ENCODE measurements at regions not wholly inside any gene's neighbourhood (a gene's known extent, or its start where the extent isn't known, plus 50 kb on each side); places are given as distances from the start of the nearest gene placed in this dataset.
"Not testable (repeated sequence)": the region's sequence is repeated elsewhere in the genome, so short reads cannot be mapped to it uniquely, and the experiment has no call there.

- WGBS, 2 experiments, result 87 to 91% methylated on average over 4 of the region's 5 CpGs
- not testable (repeated sequence) for H3K4me1 ChIP-seq (ENCODE audit: control insufficient read depth, insufficient read depth, low read length); H3K4me3 ChIP-seq (ENCODE audit: insufficient read depth, low read depth, low read length); H3K27ac ChIP-seq (ENCODE audit: insufficient read depth, low read depth, low read length, poor library complexity, severe bottlenecking); H3K9me3 ChIP-seq (ENCODE audit: control insufficient read depth, low read length); H3K36me3 ChIP-seq (ENCODE audit: control insufficient read depth, insufficient read depth, low read length)
- H3K27me3 ChIP-seq (ENCODE audit: control insufficient read depth, insufficient read depth, low read length, poor library complexity, severe bottlenecking), result peaks cover 40% of the 10 kb centered on the region
Observed at GRCh38 chr10:46108158-46108499, 62.1 kb upstream of the MSMB start.

DNA sequence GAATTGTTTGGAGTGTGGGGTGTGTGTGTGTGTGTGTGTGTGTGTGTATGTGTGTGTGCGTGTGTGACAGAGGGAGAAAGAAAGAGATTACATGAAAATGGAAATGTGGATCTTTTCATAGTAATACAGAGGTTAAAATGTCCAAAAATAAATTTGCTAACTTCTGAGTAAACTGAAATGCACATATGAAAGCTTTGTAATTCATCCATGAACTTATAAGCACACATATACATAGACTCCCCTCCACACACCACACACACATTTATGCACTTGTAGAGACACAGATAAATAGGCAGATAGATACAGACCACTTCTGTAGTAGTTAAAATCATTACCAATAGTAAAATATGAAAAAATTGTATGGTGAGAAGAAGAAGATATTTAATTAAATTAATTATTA, 108.2 kb upstream of the MSMB start:
- H3K4me3 ChIP-seq (ENCODE audit: insufficient read depth, low read depth, low read length); H3K36me3 ChIP-seq (ENCODE audit: control insufficient read depth, insufficient read depth, low read length); H3K4me1 ChIP-seq (ENCODE audit: control insufficient read depth, insufficient read depth, low read length); H3K9me3 ChIP-seq (ENCODE audit: control insufficient read depth, low read length); H3K27me3 ChIP-seq (ENCODE audit: control insufficient read depth, insufficient read depth, low read length, poor library complexity, severe bottlenecking); H3K27ac ChIP-seq (ENCODE audit: insufficient read depth, low read depth, low read length, poor library complexity, severe bottlenecking): not testable (repeated sequence)
- no CpG with 5 or more reads among the region's 1 CpG for WGBS, 2 experiments

DNA sequence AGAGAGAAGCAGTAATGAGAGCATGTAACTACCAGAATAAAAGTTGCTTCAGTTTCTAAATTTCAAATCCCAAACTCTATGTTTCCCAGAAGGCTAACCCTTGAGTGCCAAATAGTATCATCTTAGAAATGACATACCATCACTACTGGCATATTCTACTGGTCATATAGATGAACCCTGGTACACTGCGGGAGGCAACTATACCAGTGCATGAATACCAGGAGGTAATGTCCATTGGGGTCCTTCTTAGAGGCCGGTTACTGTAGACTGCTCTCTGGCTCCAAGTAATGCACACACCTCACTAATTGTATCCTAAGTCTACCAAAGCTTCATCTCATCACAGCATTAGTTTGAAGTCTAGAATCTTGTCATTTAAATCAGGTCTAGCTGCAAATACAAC, 108.6 kb upstream of the MSMB start:
- H3K27ac ChIP-seq (ENCODE audit: insufficient read depth, low read depth, low read length, poor library complexity, severe bottlenecking); H3K4me3 ChIP-seq (ENCODE audit: insufficient read depth, low read depth, low read length); H3K27me3 ChIP-seq (ENCODE audit: control insufficient read depth, insufficient read depth, low read length, poor library complexity, severe bottlenecking); H3K36me3 ChIP-seq (ENCODE audit: control insufficient read depth, insufficient read depth, low read length); H3K9me3 ChIP-seq (ENCODE audit: control insufficient read depth, low read length); H3K4me1 ChIP-seq (ENCODE audit: control insufficient read depth, insufficient read depth, low read length): not testable (repeated sequence)
- 94 to 98% methylated on average over 2 of the region's 2 CpGs for WGBS, 2 experiments

DNA sequence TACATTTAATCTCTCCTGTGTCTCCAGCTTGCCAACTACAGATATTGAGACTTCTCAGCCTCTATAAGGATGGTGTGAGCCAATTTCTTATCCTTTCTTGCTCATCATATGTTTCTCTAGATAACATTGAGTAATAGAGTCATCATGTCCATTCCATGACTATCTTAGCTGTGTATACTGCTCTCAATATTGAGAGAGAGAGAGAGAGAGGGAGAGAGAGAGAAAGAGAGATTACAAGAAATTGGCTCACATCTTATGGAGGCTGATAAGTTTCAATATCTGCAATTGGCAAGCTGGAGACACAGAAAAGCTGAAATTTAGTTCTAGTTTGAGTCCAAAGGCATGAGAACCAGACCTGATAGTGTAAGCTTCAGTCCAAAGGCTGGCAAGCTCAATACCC, 110.8 kb upstream of the MSMB start:
- H3K27me3 ChIP-seq (ENCODE audit: control insufficient read depth, insufficient read depth, low read length, poor library complexity, severe bottlenecking); H3K9me3 ChIP-seq (ENCODE audit: control insufficient read depth, low read length); H3K36me3 ChIP-seq (ENCODE audit: control insufficient read depth, insufficient read depth, low read length); H3K4me1 ChIP-seq (ENCODE audit: control insufficient read depth, insufficient read depth, low read length); H3K27ac ChIP-seq (ENCODE audit: insufficient read depth, low read depth, low read length, poor library complexity, severe bottlenecking); H3K4me3 ChIP-seq (ENCODE audit: insufficient read depth, low read depth, low read length): not testable (repeated sequence)

DNA sequence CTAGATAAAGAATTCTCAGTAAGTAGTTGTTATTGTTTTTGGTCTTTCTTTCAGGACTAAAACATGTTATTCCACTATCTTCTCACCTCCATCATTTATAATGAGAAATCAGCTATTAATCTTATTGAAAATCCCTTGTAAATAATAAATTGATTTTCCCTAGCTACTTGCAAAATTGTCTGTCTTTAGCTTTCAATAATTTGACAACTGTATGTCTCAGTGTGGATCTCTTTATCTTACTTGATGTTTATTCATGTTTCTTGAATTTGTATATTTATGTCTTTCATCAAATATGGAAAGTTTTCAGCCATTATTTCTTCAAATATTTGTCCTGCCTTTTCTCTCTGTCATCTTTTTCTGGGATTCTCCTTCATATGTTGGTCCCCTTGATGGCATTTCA, 117.1 kb upstream of the ANTXRL start:
- Histone ChIP-seq H3K4me1 (ENCODE audit: control insufficient read depth, insufficient read depth, low read length) (no peaks in the 10 kb centered on the region), H3K9me3 (ENCODE audit: control insufficient read depth, low read length) (no peaks in the 10 kb centered on the region), H3K36me3 (ENCODE audit: control insufficient read depth, insufficient read depth, low read length) (no peaks in the 10 kb centered on the region), H3K27ac (ENCODE audit: insufficient read depth, low read depth, low read length, poor library complexity, severe bottlenecking) (no peak overlapping the region), H3K27me3 (ENCODE audit: control insufficient read depth, insufficient read depth, low read length, poor library complexity, severe bottlenecking) (no peaks in the 10 kb centered on the region), H3K4me3 (ENCODE audit: insufficient read depth, low read depth, low read length) (no peak overlapping the region)

GRCh38 chr10:46170789-46171188, 116.0 kb upstream of the ANTXRL start:
- Histone ChIP-seq H3K9me3 (ENCODE audit: control insufficient read depth, low read length) (no peaks in the 10 kb centered on the region), H3K4me1 (ENCODE audit: control insufficient read depth, insufficient read depth, low read length) (no peaks in the 10 kb centered on the region), H3K4me3 (ENCODE audit: insufficient read depth, low read depth, low read length) (no peak overlapping the region), H3K27me3 (ENCODE audit: control insufficient read depth, insufficient read depth, low read length, poor library complexity, severe bottlenecking) (no peaks in the 10 kb centered on the region), H3K27ac (ENCODE audit: insufficient read depth, low read depth, low read length, poor library complexity, severe bottlenecking) (no peak overlapping the region), H3K36me3 (ENCODE audit: control insufficient read depth, insufficient read depth, low read length) (no peaks in the 10 kb centered on the region)
- WGBS, 2 experiments, result 84 to 93% methylated on average over 1 of the region's 1 CpG

DNA sequence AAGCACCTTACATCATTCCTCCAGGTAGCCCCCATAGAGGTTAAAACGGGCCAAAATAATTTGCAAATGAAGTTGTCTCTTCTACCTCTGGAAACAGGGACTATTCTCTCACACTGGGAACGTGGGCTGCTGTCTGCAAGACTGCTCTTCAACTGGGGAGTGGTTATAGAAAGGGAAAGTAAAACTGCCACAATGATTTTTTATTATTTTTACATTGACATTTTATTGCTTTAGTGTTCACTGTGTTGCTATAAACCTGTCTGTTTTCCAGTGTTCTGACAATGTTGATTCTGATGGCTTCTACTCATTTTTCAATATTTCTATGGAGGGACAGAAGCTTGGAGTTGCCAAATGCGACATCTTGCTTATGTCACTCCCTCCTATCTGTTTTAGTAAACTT, 115.1 kb upstream of the ANTXRL start:
- Histone ChIP-seq H3K9me3 (ENCODE audit: control insufficient read depth, low read length) (no peaks in the 10 kb centered on the region), H3K4me3 (ENCODE audit: insufficient read depth, low read depth, low read length) (no peak overlapping the region), H3K4me1 (ENCODE audit: control insufficient read depth, insufficient read depth, low read length) (no peaks in the 10 kb centered on the region), H3K27me3 (ENCODE audit: control insufficient read depth, insufficient read depth, low read length, poor library complexity, severe bottlenecking) (no peaks in the 10 kb centered on the region), H3K27ac (ENCODE audit: insufficient read depth, low read depth, low read length, poor library complexity, severe bottlenecking) (no peak overlapping the region), H3K36me3 (ENCODE audit: control insufficient read depth, insufficient read depth, low read length) (no peaks in the 10 kb centered on the region)
- WGBS, 2 experiments, result 80 to 92% methylated on average over 2 to 3 of the region's 3 CpGs

DNA sequence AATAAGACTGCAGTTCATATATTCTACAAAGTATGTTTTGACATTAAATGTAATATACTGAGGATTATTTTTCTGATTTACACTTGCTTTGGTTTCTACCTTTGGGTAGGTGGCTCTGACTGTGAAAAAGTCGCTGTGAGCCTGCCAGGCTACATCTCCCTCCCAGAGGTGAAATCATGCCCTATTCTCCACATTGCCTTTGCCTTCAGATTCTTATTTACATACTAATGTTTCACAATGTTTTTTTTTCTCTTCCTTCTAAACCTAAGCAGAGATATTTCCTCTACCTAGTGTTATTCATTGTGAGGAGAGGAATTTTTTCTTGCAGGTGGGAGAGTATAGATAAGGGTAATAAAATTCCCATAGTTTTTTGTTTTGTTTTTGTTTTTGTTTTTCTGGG, 111.5 kb upstream of the ANTXRL start:
- Histone ChIP-seq H3K4me3 (ENCODE audit: insufficient read depth, low read depth, low read length) (no peak overlapping the region), H3K27ac (ENCODE audit: insufficient read depth, low read depth, low read length, poor library complexity, severe bottlenecking) (no peak overlapping the region), H3K4me1 (ENCODE audit: control insufficient read depth, insufficient read depth, low read length) (no peaks in the 10 kb centered on the region), H3K27me3 (ENCODE audit: control insufficient read depth, insufficient read depth, low read length, poor library complexity, severe bottlenecking) (no peaks in the 10 kb centered on the region), H3K36me3 (ENCODE audit: control insufficient read depth, insufficient read depth, low read length) (no peaks in the 10 kb centered on the region), H3K9me3 (ENCODE audit: control insufficient read depth, low read length) (no peaks in the 10 kb centered on the region)
- WGBS, 2 experiments, result 53 to 55% methylated on average over 1 of the region's 1 CpG

DNA sequence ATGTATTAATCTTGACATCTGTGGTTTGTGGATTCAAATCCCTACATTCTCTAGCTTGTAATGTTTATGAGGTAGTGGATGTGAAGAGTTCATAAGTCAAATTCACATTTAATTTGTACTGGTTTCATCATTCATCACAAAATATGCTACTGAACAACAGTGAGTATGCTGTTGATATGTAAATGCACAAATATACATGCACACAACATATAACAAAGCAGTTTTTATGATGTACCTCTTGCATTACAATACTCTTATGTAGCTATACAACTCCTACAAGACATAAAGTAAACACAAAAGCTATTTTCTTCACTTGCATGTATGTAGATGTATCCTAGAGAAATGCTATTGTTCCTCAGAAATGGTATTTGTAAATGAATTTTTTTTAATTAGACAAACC, 111.0 kb upstream of the ANTXRL start:
- Histone ChIP-seq H3K4me3 (ENCODE audit: insufficient read depth, low read depth, low read length) (no peak overlapping the region), H3K36me3 (ENCODE audit: control insufficient read depth, insufficient read depth, low read length) (no peaks in the 10 kb centered on the region), H3K27me3 (ENCODE audit: control insufficient read depth, insufficient read depth, low read length, poor library complexity, severe bottlenecking) (no peaks in the 10 kb centered on the region), H3K9me3 (ENCODE audit: control insufficient read depth, low read length) (no peaks in the 10 kb centered on the region), H3K4me1 (ENCODE audit: control insufficient read depth, insufficient read depth, low read length) (no peaks in the 10 kb centered on the region), H3K27ac (ENCODE audit: insufficient read depth, low read depth, low read length, poor library complexity, severe bottlenecking) (no peak overlapping the region)

DNA sequence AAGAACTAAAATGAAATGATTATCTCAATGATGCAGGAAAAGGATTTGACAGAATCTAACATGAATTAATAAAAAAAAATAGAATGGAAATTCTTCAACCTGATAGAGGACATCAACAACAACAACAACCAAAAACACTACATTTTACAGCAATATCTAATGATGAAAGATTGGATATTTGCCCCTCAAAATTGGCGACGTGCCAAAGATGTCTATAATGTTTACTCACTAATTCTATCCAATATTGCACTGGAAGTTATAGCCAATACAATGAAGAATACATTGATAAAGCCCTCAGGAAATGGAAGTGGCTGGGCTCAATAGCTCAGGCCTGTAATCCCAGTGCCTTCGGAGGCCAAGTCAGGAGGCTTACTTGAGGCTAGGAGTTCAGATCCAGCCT, 99.4 kb upstream of the ANTXRL start:
- H3K4me1 ChIP-seq (ENCODE audit: control insufficient read depth, insufficient read depth, low read length); H3K4me3 ChIP-seq (ENCODE audit: insufficient read depth, low read depth, low read length); H3K9me3 ChIP-seq (ENCODE audit: control insufficient read depth, low read length); H3K36me3 ChIP-seq (ENCODE audit: control insufficient read depth, insufficient read depth, low read length); H3K27me3 ChIP-seq (ENCODE audit: control insufficient read depth, insufficient read depth, low read length, poor library complexity, severe bottlenecking); H3K27ac ChIP-seq (ENCODE audit: insufficient read depth, low read depth, low read length, poor library complexity, severe bottlenecking): not testable (repeated sequence)
- 93 to 98% methylated on average over 3 of the region's 3 CpGs for WGBS, 2 experiments

DNA sequence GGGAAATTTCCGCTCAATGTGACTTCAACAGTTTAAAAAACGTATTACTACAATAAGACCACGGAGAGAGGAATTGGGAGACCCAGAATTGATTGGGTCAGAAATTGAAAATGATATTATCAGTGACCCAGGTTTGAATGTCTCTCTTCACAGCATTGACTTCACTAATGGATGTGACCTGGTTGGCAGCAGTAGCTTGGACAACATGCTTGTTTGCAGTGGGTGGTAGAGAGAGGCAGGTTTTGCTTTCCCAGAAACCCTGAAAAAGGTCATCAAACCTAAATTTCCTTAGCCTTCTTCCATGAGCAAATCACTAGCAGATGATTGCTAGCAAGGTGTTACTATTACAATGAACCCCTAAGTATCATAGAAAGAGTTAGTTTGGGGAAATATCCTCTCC, 89.7 kb upstream of the ANTXRL start:
- no peak overlapping the region for H3K27ac ChIP-seq (ENCODE audit: insufficient read depth, low read depth, low read length, poor library complexity, severe bottlenecking)
- WGBS, 2 experiments, result 92 to 100% methylated on average over 3 of the region's 3 CpGs
- no peak overlapping the region for H3K4me3 ChIP-seq (ENCODE audit: insufficient read depth, low read depth, low read length)
- H3K4me1 ChIP-seq (ENCODE audit: control insufficient read depth, insufficient read depth, low read length), result no peaks in the 10 kb centered on the region
- H3K27me3 ChIP-seq (ENCODE audit: control insufficient read depth, insufficient read depth, low read length, poor library complexity, severe bottlenecking), result no peaks in the 10 kb centered on the region
- no peaks in the 10 kb centered on the region for H3K9me3 ChIP-seq (ENCODE audit: control insufficient read depth, low read length)
- H3K36me3 ChIP-seq (ENCODE audit: control insufficient read depth, insufficient read depth, low read length), result no peaks in the 10 kb centered on the region

Measured in ectodermal cell (in vitro differentiated cells).